Activated T-cell treated with anti-CD3 and anti-CD28 coated beads for 4 hours (primary cell): ENCODE measurements at regions not wholly inside any gene's neighbourhood (a gene's known extent, or its start where the extent isn't known, plus 50 kb on each side); places are given as distances from the start of the nearest gene placed in this dataset.
"Not testable (repeated sequence)": the region's sequence is repeated elsewhere in the genome, so short reads cannot be mapped to it uniquely, and the experiment has no call there.

Experiments used
- DNase-seq: peaks from one replicate; pipeline ENCODE4 v3.0.0-alpha.2; 2020

GRCh38 chr5:101316401-101316800 is 413.3 kb upstream of the ST8SIA4 start:
- not testable (repeated sequence) for DNase-seq

GRCh38 chr5:101306391-101307137 is 403.5 kb upstream of the ST8SIA4 start:
- DNase-seq, result no peak

- DNase-seq, result no peak
Measured at GRCh38 chr5:101296477-101296876, 393.4 kb upstream of the ST8SIA4 start.

GRCh38 chr5:101292199-101292598 is 389.1 kb upstream of the ST8SIA4 start:
- DNase-seq, result no peak

- not testable (repeated sequence) for DNase-seq
Measured at GRCh38 chr5:101290761-101291160, 387.7 kb upstream of the ST8SIA4 start.

GRCh38 chr5:101288633-101289032 is 385.6 kb upstream of the ST8SIA4 start:
- no peak for DNase-seq

- DNase-seq, result no peak
Measured at GRCh38 chr5:101284736-101285375, 381.8 kb upstream of the ST8SIA4 start.

- DNase-seq, result not testable (repeated sequence)
Measured at GRCh38 chr5:101283938-101284337, 380.9 kb upstream of the ST8SIA4 start.

- DNase-seq, result no peak
Measured at GRCh38 chr5:101278917-101279316, 375.8 kb upstream of the ST8SIA4 start.

- no peak for DNase-seq
Measured at GRCh38 chr5:101278011-101278687, 375.1 kb upstream of the ST8SIA4 start.

- no peak for DNase-seq
Measured at GRCh38 chr5:101271945-101272344, 368.9 kb upstream of the ST8SIA4 start.

GRCh38 chr5:101271416-101271815 is 368.3 kb upstream of the ST8SIA4 start:
- DNase-seq, result no peak

GRCh38 chr5:101260857-101261256 is 357.8 kb upstream of the ST8SIA4 start:
- no peak for DNase-seq

- no peak for DNase-seq
Measured at GRCh38 chr5:101253096-101253495, 350.0 kb upstream of the ST8SIA4 start.

- DNase-seq, result no peak
Measured at GRCh38 chr5:101244621-101245020, 341.5 kb upstream of the ST8SIA4 start.

- DNase-seq, result no peak
Measured at GRCh38 chr5:101212942-101213514, 309.9 kb upstream of the ST8SIA4 start.

- DNase-seq, result no peak
Measured at GRCh38 chr5:101206534-101206933, 303.5 kb upstream of the ST8SIA4 start.

- not testable (repeated sequence) for DNase-seq
Measured at GRCh38 chr5:101205065-101205464, 302.0 kb upstream of the ST8SIA4 start.

- not testable (repeated sequence) for DNase-seq
Measured at GRCh38 chr5:101180365-101180764, 277.3 kb upstream of the ST8SIA4 start.

- no peak for DNase-seq
Measured at GRCh38 chr5:101176605-101177004, 273.5 kb upstream of the ST8SIA4 start.

- DNase-seq, result no peak
Measured at GRCh38 chr5:101174981-101175380, 271.9 kb upstream of the ST8SIA4 start.

- DNase-seq, result no peak
Measured at GRCh38 chr5:101163088-101163487, 260.0 kb upstream of the ST8SIA4 start.

- DNase-seq, result no peak
Measured at GRCh38 chr5:101160002-101160401, 256.9 kb upstream of the ST8SIA4 start.

- no peak for DNase-seq
Measured at GRCh38 chr5:101159006-101159405, 255.9 kb upstream of the ST8SIA4 start.
